Osteoblast (primary cell): ENCODE measurements at regions not wholly inside any gene's neighbourhood (a gene's known extent, or its start where the extent isn't known, plus 50 kb on each side); places are given as distances from the start of the nearest gene placed in this dataset.

ENCODE experiments used
- DNase-seq: peaks from one replicate; pipeline ENCODE4 v3.0.0; 2011; ENCODE audit warnings: low spot score, mixed read lengths; ENCODE audit not compliant: insufficient read length; ENCODE audit errors: missing footprints
- H2AFZ ChIP-seq: 2 replicates; pipeline ENCODE4 v1.6.0; 2011; ENCODE audit warnings: mild to moderate bottlenecking, low read length
- H3K27ac ChIP-seq: 2 replicates; pipeline ENCODE4 v1.5.1; 2011; ENCODE audit warnings: mild to moderate bottlenecking, low read depth, low read length, moderate library complexity
- H3K27me3 ChIP-seq: 2 replicates; pipeline ENCODE4 v1.6.0; 2012; ENCODE audit warnings: mild to moderate bottlenecking, control low read depth, inconsistent platforms, low read length, moderate library complexity; ENCODE audit not compliant: insufficient read depth
- H3K36me3 ChIP-seq: 2 replicates; pipeline ENCODE4 v1.5.1; 2011; ENCODE audit warnings: mild to moderate bottlenecking, low read length, control low read depth, moderate library complexity; ENCODE audit not compliant: insufficient read depth
- H3K4me1 ChIP-seq: 2 replicates; pipeline ENCODE4 v1.5.1; 2011; ENCODE audit warnings: mild to moderate bottlenecking, low read length, control low read depth, moderate library complexity; ENCODE audit not compliant: insufficient read depth
- H3K4me2 ChIP-seq: 2 replicates; pipeline ENCODE4 v1.6.0; 2011; ENCODE audit warnings: mild to moderate bottlenecking, low read length; ENCODE audit not compliant: insufficient read depth
- H3K4me3 ChIP-seq: fragments of 200-600 bp; sonication (generic); 3 replicates; pipeline ENCODE4 v1.5.1; 2012; ENCODE audit warnings: mild to moderate bottlenecking, low read length, inconsistent platforms; ENCODE audit not compliant: insufficient read depth
- H3K79me2 ChIP-seq: 2 replicates; pipeline ENCODE4 v1.6.0; 2012; ENCODE audit warnings: mild to moderate bottlenecking, low read length, control low read depth, inconsistent platforms; ENCODE audit not compliant: insufficient read depth
- H3K9me3 ChIP-seq: 2 replicates; pipeline ENCODE4 v1.5.1; 2011; ENCODE audit warnings: low read depth, low read length, control low read depth
- H4K20me1 ChIP-seq: 2 replicates; pipeline ENCODE4 v1.6.0; 2012; ENCODE audit warnings: mild to moderate bottlenecking, low read length, control low read depth; ENCODE audit not compliant: insufficient read depth
- CTCF ChIP-seq: IDR thresholded peaks from 2 replicates; pipeline ENCODE4 v1.5.1; 2011; ENCODE audit warnings: mild to moderate bottlenecking, low read depth, low read length, moderate library complexity; ENCODE audit errors: extremely low read depth

GRCh38 chr6:153790048-153790447 lies 249.0 kb upstream of the OPRM1 start:
- no peak overlapping the region for H3K27ac ChIP-seq
- peak; percentile 30 for DNase-seq

GRCh38 chr6:153787341-153787606 lies 251.8 kb upstream of the OPRM1 start:
- DNase-seq = no peak
- Histone ChIP-seq H3K4me2 (no peak overlapping the region), H3K4me1 (no peaks in the 10 kb centered on the region), H3K36me3 (no peaks in the 10 kb centered on the region), H3K79me2 (no peaks in the 10 kb centered on the region), H3K9me3 (no peaks in the 10 kb centered on the region), H3K27ac (no peak overlapping the region), H2AFZ (no peak overlapping the region), H3K27me3 (no peaks in the 10 kb centered on the region), H3K4me3 (no peak overlapping the region), H4K20me1 (no peaks in the 10 kb centered on the region)
- no peak for TF ChIP-seq CTCF

More at GRCh38 chr6:153790048-153790447, 249.0 kb upstream of the OPRM1 start:
- no peaks in the 10 kb centered on the region for H3K4me1 ChIP-seq
- no peak overlapping the region for H3K4me2 ChIP-seq
- H3K27me3 ChIP-seq = no peaks in the 10 kb centered on the region
- H2AFZ ChIP-seq = no peak overlapping the region
- no peaks in the 10 kb centered on the region for H4K20me1 ChIP-seq
- H3K9me3 ChIP-seq = peaks cover 2% of the 10 kb centered on the region
- no peak for TF ChIP-seq CTCF
- H3K4me3 ChIP-seq = no peak overlapping the region
- H3K36me3 ChIP-seq = no peaks in the 10 kb centered on the region
- H3K79me2 ChIP-seq = no peaks in the 10 kb centered on the region

GRCh38 chr6:153781306-153781705 lies 257.7 kb upstream of the OPRM1 start:
- Histone ChIP-seq H3K4me1 (no peaks in the 10 kb centered on the region), H4K20me1 (no peaks in the 10 kb centered on the region), H3K4me3 (no peak overlapping the region), H3K27ac (no peak overlapping the region), H2AFZ (no peak overlapping the region), H3K79me2 (no peaks in the 10 kb centered on the region), H3K27me3 (no peaks in the 10 kb centered on the region), H3K4me2 (no peak overlapping the region), H3K36me3 (no peaks in the 10 kb centered on the region), H3K9me3 (no peaks in the 10 kb centered on the region)
- TF ChIP-seq CTCF = no peak
- no peak for DNase-seq

- no peak overlapping the region for H3K4me2 ChIP-seq
- H3K79me2 ChIP-seq = no peaks in the 10 kb centered on the region
- H3K4me1 ChIP-seq = no peaks in the 10 kb centered on the region
- TF ChIP-seq CTCF = no peak
- no peak overlapping the region for H3K27ac ChIP-seq
- H3K36me3 ChIP-seq = no peaks in the 10 kb centered on the region
- no peaks in the 10 kb centered on the region for H3K9me3 ChIP-seq
- no peak for DNase-seq
- no peaks in the 10 kb centered on the region for H3K27me3 ChIP-seq
- H2AFZ ChIP-seq = no peak overlapping the region
- H3K4me3 ChIP-seq = no peak overlapping the region
- no peaks in the 10 kb centered on the region for H4K20me1 ChIP-seq
Measured at GRCh38 chr6:153780011-153780410, 259.0 kb upstream of the OPRM1 start.
